NCI-H524 treated with DMSO at 0.1 percent for 48 hours (cell line): ENCODE measurements at regions not wholly inside any gene's neighbourhood (a gene's known extent, or its start where the extent isn't known, plus 50 kb on each side); places are given as distances from the start of the nearest gene placed in this dataset.

Experiments used
- DNase-seq: peaks from one replicate; lab custom pipeline; 2025; lab: John Stamatoyannopoulos, UW

DNA sequence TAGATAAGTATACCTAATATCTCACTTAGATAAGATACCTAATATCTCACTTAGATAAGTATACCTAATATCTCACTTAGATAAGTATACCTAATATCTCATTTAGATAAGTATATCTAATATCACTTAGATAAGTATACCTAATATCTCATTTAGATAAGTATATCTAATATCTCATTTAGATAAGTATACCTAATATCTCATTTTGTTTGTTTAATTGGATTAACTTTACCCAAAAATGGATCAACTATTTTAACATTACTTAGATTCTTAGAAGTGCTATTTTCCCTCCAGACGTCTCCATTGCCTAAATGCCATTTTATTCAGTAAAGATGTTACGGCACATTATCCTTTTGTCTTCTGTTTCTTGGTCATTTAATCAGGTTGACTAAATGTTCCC is 346.4 kb downstream of the CHRM3 start:
- DNase-seq, result no peak

DNA sequence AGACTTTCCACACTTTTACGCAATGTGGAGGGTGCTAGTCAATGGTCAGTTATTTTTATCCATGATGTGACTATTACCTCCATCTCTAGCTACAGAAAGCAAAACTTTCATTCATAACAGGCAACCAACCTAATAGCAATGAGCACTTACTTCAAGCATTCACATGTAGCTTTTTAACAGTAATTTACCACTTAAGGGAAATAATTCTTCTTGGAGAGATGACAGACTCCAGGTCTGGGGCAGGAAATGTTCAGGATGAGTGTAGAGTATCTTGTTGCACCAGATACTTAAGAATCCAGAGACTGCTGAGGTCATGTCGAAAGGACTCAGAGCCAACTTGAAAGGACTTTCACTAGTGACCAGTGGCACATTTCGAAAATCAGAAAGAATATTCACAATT is 347.6 kb downstream of the CHRM3 start:
- no peak for DNase-seq

DNA sequence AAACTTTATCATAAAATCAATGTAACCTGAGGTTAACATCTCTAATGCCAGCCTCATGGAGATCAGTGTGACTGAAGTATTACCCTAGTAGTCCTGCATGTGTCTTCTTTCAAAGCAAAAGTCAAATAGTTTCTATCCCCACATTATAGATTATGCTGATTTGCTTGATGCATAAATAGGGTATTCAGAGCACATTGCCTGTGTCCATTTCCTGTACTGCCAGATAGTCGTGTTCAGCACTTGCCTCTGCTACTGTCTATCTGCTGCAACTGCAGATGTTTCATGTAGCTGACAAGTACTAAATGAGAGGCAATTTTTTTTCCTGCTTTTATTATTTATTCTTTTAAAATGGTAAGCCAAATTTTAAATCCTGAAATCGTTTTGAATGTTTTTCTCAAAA is 348.7 kb downstream of the CHRM3 start:
- no peak for DNase-seq

DNA sequence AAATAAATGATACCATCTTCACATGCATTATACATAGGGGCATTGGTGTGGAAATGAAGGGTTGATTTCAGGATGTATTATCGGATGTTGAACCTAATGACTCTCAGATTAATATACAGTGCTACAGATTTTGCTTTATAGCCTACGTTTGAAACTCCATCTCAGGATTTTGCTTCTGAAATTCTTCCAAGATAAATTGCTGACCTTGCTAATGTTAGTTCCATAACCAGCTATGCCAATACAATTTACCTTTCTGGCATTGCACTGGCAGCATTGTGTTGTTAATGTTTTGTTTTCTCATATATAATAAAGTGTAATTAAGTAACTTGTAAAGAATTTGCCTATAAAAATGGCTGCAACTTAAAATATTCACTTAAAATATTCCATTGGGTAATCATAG is 350.1 kb downstream of the CHRM3 start:
- no peak for DNase-seq

DNA sequence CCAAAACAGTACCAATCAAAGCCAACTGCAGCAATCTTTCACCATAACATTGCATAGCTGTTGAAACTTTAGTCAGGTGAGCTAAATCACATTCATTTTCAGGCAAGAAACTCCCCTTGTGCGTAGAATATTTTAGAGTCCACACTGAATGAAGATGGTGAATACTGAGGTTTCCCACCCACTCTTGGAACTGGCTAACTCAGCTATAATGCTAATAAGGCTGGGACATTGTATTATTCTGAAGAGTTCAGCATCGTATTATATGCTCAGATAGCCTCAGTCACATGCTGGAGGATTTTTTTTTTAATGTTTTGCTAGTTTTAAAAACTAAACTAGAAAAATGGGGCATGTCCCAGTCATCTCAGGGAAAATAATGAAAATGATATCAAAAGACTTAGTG is 352.3 kb upstream of the FMN2 start:
- DNase-seq, result no peak

DNA sequence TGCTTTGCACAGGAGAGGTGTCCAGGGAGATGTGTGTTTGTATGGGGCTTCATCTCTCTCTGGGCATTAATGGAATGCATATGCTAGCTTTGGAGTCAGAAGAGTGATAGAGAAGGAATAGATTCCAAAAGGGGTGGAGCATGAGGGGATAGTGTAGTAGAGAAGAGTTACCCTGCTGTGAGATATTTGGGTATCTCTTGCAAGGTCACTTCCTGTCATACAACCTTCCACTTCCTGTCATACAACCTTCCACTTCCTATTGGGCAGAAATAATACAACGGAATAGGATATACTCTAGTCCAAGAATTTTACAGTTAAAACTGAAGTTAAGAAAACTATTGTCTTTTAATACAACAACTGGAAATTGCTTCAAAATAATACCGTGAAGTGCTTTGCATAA is 351.8 kb upstream of the FMN2 start:
- no peak for DNase-seq

DNA sequence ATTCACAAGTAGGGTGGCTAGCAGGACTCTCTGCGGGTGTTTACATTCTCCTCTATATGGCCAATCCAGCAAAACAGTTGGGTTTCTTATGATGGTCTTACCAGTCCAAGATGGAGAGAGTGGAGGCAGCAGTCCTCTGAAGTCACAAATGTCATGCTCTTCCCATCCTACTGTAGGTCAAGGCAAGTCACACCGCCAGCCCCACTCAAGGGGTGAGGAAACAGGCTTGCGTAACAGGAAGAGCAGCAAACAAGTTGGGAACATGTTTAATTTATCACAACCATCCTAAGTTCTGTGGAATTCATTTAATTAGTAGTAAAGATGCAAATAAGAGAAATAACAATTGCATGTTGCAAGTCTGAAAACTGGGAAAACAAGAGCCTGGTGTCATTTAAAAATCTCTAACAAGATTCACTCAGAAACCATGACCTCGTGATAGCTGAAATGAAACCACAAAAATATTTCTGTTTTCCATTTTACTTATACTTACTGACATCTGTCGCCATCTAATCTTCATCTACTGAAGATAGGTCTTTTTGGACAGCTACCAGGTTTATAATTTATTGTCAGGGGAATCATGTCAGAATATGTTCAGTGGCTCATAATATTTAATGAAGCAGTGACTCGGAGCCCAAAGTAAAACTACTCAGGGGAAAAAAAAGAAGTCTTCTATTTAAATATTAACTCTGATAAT is 349.1 kb upstream of the FMN2 start:
- DNase-seq, result no peak

DNA sequence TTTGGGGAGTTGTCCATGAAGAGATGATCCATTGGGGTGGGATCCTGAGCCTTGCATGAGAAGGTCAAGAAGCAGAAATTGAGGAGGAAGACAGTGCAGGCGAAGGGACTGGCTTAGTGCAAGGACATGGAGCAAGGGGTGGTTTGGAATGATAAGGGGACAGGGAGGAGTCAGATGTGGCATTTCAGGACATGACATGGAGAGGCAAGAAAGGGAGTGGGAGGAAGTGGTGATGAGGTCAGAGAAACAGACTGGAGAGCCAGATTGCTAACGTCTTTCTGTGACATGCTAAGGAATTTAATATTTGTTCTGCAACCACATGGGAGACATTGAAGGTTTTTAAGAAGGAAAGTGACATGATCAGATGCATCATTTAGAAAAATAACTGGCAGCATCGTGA is 346.8 kb upstream of the FMN2 start:
- DNase-seq, result no peak

DNA sequence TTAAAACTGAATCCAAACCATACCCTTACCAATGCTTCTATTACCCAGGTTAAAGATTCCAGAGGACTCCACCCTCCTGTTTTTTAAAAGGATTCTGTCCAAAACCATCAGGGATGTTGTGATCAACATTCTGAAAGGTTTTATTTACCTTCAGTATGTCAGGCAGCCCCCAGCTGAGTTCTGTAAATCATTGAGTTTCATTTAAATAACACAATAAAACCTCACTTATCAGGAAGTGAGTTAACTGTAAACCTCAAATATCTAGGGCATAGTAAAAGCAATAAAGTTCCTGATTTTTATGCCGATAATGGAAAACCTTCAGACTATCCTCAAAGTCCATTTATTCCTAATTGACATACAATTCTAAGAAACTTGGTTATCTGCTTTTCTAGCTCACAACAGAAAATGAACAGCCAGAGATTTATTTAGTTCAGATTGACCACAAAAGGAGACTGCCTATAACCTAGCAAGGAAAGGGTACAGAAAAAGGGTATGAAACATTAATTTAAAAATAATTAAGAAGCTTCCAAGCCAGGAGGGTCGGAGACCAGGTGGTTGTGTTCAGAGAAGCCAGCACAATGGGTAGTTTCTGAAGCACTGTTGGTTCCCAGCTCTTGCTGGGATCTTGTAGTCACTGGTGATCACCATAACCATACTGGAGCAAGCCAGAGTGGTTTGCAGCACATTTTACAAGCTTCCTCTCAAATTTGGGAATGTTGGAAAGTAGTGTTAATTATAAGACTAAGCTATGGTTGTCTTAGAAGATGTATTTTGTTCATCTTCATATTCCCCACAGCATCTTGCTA is 336.4 kb upstream of the FMN2 start:
- no peak for DNase-seq

DNA sequence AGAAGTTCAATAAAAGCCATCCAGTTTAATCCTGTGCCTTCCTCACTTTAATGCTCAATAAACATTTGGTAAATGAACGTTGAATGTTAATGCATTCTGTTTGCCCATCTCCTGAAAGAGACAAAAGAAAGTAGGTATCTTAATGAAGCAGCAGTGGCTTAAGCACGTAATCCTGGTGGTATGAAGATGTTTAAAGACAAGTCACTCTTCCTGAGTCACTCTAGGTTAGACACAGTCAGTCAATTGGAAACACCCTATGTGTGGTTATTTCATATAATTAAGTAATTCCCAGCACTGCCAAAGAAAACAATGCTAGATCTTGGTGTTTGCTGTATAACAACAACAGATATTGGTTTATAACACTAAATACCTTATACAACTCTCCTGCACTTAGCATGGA is 334.0 kb upstream of the FMN2 start:
- DNase-seq, result no peak

DNA sequence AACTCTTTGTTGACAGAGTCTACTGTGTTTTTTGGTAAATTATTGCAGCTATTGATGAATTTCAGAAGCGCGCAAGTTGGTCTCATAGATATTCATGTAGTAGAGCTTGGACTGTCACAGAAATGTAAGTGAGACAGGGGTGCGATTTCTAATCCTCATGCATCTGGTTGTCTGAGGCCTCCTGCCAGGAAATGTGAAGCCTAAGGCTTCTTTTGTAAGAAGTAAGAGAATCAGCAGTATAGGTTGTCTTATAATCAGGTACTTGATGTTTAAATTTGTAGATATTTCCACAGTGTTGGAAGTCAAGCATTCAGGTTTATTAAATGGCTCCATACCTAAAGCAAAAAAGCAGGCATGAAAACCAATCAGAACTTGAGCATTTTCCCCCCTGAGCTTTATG is 332.9 kb upstream of the FMN2 start:
- no peak for DNase-seq

DNA sequence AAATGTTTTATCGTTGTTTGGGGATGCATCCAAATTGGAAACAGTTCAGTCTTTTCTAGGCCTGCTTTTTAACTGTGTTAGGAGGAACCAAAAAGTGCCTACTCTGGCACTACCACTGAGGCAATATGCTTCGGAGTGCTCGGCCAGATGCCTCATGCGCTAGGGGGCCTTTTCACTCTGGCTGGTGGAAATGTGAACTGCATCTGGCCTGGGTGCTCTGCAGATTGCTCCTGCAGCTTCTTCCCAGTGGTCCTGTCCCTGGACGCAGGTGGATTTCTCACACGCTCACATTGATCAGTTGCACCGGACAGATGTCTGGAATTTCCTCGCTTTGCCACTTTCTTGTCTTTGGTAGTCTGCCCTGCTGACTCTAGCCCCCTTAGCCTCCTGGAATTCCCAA is 330.2 kb upstream of the FMN2 start:
- DNase-seq, result no peak

DNA sequence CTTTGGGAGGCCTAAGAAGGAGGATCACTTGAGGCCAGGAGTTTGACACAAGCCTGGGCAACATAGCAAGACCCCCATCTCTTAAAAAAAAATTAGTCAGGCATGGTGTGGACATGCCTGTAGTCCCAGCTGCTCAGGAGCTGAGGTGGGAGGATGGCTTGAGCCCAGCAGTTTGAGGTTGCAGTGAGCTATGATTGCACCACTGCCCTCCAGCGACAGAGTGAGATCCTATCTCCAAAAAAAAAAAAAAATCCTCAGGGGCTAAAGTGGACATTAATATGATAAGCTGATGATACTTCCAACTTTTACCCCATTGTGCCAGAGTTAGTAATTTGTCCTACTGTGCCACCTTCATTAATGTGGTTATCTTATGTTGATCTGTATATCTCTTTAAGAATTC is 327.8 kb upstream of the FMN2 start:
- DNase-seq, result no peak

DNA sequence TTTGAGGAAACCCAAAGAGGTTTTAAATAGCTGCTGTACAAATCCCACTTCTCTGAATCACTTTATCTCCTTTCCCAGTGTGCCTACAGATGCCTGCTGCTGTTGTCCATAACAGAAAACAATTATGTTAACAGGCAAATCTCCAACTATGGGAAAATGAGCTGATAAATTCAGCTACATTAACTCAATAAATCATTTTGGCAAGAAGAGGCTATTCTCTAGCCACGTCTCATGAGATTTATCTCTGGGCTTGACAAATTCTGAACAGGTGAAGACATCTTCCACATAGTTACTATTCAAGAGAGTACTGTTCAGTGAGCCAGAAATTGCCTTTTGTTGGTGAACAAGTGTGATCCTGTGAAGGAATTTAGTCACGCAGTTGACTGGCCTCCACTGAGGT is 327.1 kb upstream of the FMN2 start:
- DNase-seq, result no peak

DNA sequence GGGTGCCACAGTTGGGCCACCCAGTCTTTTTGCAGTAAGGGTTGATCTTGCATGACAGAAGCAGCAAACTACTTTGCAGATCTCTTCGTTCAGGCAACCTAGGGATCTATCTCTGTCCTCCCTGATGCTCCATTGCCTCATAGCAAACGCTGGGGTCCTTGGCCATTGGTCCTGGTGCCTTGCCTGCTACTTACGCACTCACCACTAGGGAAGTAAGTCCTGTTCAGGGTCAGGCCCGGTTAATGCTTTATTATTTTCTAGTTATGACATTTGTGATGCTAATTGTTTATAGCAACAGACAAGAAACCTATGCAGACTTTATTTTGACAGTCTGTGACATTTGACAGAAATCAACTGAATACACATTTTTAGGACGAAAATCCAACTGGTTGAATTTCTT is 326.5 kb upstream of the FMN2 start:
- DNase-seq, result no peak

DNA sequence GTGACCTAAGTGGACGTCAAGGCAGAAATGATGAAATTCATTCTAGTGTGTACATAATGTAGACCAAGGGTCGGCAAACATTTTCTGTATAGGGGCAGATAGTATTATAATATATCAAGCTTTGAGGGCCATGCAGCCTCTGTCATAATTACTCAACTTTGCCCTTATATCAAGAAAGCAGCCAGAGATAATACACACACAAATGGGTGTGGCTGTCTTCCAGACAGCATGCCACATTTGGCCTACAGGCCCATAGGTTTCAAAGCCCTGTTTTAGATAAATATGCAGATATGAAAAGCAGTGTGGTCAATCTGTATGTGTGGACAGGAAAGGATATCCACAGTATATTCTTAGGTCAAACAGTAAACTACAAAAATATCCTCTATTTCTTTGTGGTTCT is 320.1 kb upstream of the FMN2 start:
- no peak for DNase-seq

DNA sequence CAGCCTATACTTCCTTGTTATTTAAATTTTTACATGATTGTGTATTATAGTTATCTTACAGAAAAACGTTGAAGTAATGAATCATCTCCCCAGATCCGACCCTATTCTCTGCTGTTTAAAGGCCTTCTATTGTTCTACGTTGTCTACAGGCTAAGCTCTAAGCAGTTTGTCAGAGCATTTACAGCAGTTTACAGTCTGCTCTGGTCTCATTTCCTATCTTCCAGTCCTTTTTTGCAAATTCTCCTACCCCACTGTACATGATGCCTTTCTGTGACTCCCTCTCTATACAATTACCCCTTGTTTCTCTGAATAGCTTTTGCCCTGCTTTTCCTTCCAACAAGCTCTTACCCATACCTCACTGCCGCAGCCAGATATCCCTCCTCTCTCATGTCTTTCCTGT is 319.2 kb upstream of the FMN2 start:
- no peak for DNase-seq

DNA sequence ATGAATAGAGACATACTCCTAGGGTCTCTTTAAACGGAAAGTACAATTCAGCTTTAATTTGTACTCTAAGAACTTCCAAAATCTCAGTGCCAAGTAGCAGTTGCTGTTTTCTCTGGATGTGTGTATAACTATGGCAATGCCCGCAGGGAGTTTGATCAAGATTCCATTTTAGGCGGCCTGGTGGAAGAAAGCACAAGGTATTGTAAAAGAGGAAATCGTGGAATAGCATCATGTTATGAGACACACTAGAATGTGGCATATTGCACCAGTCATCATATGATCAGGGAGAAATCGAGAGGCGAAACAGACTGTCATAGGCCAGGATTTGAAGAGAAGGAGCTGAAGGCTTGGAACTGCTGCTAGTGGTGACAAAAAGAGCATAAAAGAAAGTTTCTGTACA is 316.2 kb upstream of the FMN2 start:
- no peak for DNase-seq

DNA sequence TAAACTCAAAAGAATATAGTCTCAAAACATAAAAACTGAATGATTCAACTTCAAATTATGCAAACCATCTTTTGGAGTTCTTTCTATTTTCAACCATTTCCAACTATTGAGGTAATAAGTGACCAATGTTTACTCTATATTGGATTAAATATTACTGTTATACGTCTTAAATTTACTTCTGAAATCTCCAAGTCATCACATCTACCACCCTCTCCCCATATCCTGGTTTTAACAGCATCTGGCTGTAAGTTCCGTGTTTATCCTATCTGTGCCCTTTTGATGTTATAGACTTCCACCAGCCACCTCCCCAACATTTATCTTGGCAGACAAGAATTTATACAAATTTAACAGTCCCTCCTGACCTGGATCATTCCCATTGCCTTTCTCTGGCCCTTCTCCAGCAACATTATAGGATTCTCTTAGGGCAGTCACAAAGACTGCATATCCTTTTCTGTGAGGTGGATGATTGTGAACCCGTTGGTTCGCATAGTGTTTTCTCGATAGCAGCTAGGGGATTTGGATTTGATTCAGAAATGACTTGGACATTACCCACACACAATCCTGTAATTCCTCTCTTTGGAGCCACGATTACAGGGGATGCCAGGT is 313.4 kb upstream of the FMN2 start:
- DNase-seq, result no peak

DNA sequence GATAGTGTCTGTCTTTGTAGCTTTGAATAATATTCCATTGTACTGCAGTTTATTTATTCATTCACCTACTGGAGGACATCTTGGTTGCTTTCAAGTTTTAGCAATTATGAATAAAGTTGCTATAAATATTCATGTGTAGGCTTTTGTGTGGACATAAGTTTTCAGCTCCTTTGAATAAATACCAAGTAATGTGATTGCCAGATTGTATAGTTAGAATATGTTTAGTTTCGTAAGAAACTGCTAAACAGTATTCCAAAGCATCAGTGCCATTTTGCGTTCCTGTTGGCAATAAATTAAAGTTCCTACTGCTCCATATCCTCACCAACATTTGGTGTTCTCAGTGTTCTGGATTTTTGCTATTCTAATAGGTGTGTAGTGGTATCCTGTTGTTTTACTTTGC is 311.7 kb upstream of the FMN2 start:
- no peak for DNase-seq

DNA sequence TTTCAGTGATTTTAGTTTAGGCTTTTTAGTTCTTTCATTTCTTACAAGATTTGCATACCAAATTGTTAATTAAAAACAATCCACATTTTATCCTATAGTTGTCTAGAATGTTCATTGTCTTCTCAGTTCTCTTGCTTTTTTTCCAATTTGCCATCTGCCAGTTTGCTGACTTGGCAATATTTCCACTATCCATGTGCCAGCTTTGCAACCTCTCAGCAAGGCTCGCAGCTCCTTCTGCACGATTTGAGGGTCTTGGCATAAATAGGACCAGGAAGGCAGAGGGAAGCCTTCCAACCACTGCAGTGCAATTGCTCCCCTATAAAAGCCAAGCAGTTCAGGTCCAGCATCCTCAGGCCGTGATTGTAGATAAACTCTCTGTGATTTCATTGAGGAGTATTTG is 306.8 kb upstream of the FMN2 start:
- no peak for DNase-seq

DNA sequence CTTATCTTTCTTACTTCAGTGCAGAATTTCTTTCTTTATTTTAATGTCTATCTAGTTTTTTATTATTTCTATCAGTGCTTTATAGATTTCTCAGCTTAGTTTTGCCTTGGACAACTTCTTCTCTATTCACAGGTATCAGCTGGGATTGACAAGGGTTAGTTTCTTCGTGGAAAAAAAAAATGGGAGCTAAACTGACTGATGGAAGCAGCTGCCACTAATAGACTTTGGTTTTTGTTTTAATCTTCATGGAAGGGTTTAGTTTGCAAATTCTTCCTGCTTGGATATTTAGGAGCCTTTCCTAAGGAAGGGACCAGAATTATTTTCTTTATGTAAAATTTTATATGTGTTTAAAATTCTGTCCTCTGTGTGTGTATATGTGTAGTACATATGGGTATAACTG is 306.1 kb upstream of the FMN2 start:
- DNase-seq, result no peak

DNA sequence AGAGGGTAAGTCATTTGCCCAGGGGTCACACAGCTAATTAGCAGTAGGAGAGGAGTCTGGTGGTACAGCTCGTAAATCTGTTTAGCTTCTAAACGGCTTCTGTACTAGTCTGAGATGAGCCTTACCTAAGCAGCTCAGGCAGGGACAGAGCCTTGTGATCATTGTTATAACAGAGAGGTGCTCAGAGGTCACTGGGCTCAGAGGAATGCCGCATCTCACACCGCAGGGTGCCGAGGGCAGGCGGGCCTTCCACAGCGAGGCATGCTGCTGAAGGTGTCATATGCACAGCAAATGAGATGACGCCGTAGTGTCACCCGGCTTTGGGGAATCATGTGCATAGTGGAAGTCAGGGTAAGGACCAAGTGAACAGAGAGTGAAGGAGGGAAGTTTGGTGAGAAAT is 305.2 kb upstream of the FMN2 start:
- no peak for DNase-seq

DNA sequence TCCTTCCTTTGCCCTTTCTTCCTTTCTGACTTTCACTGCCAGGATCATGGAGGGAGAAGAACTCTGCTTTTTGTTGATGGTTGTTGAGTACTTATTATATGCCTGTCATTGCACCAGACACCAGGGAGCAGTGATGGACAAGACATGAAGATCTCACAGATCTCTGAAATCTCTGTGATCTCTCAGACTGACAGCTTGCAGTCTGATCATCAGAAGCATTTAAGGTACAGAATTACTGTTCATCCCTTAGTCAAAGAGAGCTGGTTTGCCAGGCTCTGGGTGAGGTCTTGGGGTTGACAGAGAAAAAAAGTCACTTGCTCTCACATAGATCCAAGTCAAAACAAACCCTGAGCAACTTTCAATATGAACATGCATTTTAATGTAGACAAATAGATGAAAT is 299.5 kb upstream of the FMN2 start:
- DNase-seq, result no peak
